Activated naive CD8-positive, alpha-beta T cell treated with anti-CD3 and anti-CD28 coated beads, Interleukin-2, amount 50 U/mL, for 16 hours (primary cell): ENCODE measurements at regions not wholly inside any gene's neighbourhood (a gene's known extent, or its start where the extent isn't known, plus 50 kb on each side); places are given as distances from the start of the nearest gene placed in this dataset.

ENCODE experiments used
- DNase-seq: peaks from one replicate; pipeline ENCODE4 v3.0.0-alpha.2; 2020; ENCODE audit warnings: low read depth, low spot score

- DNase-seq: no peak
These were observed 214.2 kb upstream of the KRR1 start for GRCh38 chr12:75725521-75726111.

- no peak for DNase-seq
These were observed 213.5 kb upstream of the KRR1 start for GRCh38 chr12:75724928-75725312.

GRCh38 chr12:75724307-75724927, 213.0 kb upstream of the KRR1 start:
- no peak for DNase-seq

GRCh38 chr12:75722714-75723200, 211.3 kb upstream of the KRR1 start:
- no peak for DNase-seq

GRCh38 chr12:75721796-75722195, 210.4 kb upstream of the KRR1 start:
- DNase-seq: no peak

GRCh38 chr12:75720812-75721641, 209.6 kb upstream of the KRR1 start:
- no peak for DNase-seq

- no peak for DNase-seq
These were observed 206.5 kb upstream of the KRR1 start for GRCh38 chr12:75717902-75718301.

GRCh38 chr12:75716291-75717025, 205.0 kb upstream of the KRR1 start:
- DNase-seq: no peak

GRCh38 chr12:75715682-75716081, 204.3 kb upstream of the KRR1 start:
- DNase-seq: no peak

GRCh38 chr12:75715323-75715644, 203.9 kb upstream of the KRR1 start:
- no peak for DNase-seq

GRCh38 chr12:75714462-75715322, 203.3 kb upstream of the KRR1 start:
- DNase-seq: no peak

GRCh38 chr12:75713434-75713833, 202.0 kb upstream of the KRR1 start:
- DNase-seq: no peak

- DNase-seq: no peak
These were observed 200.8 kb upstream of the KRR1 start for GRCh38 chr12:75712223-75712622.

GRCh38 chr12:75711271-75711670, 199.9 kb upstream of the KRR1 start:
- no peak for DNase-seq

- no peak for DNase-seq
These were observed 199.1 kb upstream of the KRR1 start for GRCh38 chr12:75710361-75711069.

GRCh38 chr12:75709503-75709902, 198.1 kb upstream of the KRR1 start:
- no peak for DNase-seq

GRCh38 chr12:75708802-75709201, 197.4 kb upstream of the KRR1 start:
- no peak for DNase-seq

- no peak for DNase-seq
These were observed 196.6 kb upstream of the KRR1 start for GRCh38 chr12:75707983-75708382.

- no peak for DNase-seq
These were observed 195.6 kb upstream of the KRR1 start for GRCh38 chr12:75706786-75707605.
